HG02588 (cell line): ENCODE measurements at regions not wholly inside any gene's neighbourhood (a gene's known extent, or its start where the extent isn't known, plus 50 kb on each side); places are given as distances from the start of the nearest gene placed in this dataset.
"Not testable (repeated sequence)": the region's sequence is repeated elsewhere in the genome, so short reads cannot be mapped to it uniquely, and the experiment has no call there.

Experiments used
- ATAC-seq: cut with Tn5 transposase; IDR thresholded peaks from one replicate; pipeline ENCODE4 v1.9.1; 2021; ENCODE audit warnings: mild to moderate bottlenecking, moderate library complexity; ENCODE audit not compliant: unreplicated experiment

- not testable (repeated sequence) for ATAC-seq
Observed at GRCh38 chr16:33913601-33914000, 454.2 kb downstream of the TP53TG3F start.

- ATAC-seq: not testable (repeated sequence)
Observed at GRCh38 chr16:33920761-33921545, 461.5 kb downstream of the TP53TG3F start.

DNA sequence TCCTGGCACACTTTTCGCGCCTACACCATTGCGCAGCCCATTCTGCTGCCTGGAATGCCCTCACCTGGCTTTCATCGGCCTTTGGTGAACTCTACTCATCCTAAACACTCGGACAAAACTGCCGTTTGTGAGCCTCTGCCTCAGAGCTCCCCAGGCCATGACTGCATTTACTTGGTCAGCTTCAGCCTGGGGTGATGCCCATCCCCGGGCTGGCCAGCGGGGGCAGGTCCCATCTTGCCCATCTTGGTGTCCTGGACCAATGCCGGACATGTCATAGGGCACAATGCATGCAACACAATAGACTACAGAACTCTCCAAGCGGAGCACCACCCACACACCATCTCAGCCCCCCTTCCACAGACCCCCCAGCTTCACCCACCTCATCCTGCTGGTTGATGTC is 463.5 kb downstream of the TP53TG3F start:
- ATAC-seq: not testable (repeated sequence)

DNA sequence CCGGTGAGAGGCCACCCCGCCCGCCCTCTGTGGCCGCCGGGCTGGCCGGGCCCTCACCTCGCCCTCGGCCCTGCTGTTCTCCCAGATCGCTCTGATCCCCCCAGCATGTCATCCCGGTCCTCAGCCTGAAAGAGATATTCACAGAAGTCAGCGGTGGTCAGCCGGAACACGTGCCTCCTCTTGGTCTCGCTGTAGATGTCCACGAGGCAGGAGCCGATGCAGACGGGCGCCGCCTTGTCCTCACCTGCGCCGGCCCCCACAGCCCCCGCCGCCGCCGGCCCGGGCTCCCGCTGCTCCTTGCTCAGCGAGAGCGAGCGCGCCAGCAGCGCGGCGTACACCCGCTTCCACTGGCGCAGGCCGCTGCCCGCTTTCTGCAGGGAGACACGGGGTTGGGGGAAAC is 468.6 kb downstream of the TP53TG3F start:
- not testable (repeated sequence) for ATAC-seq

- ATAC-seq: not testable (repeated sequence)
Observed at GRCh38 chr16:33932191-33932590, 472.8 kb downstream of the TP53TG3F start.

DNA sequence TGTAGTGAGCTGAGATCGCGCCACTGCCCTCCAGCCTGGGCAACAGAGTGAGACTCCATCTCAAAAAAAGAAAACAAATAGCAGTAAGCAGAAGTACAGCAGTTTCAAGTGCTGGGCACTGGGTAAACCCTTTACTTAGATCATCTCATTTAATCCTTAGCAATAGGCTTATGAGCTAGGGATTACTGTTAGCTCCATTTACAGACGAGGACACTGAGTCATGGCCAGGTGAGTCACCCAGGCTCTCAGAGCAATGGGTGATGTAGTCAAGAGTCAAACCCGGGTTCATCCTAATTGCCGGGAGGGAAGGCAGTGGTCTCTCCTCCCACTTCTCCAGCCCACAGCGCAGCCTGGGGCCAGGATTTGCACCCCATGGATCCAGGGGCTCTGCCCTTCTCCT is 473.6 kb downstream of the TP53TG3F start:
- not testable (repeated sequence) for ATAC-seq

DNA sequence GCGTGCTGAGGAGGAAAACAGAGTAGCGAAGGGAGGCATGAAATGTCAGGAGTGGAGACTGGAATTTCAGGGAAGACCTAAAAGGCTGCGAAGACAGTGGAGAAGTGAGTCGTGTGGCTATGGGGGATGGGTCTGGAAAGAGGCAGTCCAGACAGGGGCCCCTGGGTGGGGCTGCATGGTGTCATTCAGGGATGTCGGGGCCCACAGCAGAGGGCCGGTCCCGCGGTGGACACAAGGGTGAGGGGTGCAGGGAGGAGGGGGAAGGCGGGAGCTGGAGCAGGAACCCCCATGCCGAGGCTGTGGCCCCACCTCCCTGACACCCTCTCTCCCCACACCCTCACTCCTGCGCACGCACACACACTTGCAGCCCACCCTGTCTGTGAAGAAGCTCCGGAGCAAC is 476.4 kb downstream of the TP53TG3F start:
- not testable (repeated sequence) for ATAC-seq

DNA sequence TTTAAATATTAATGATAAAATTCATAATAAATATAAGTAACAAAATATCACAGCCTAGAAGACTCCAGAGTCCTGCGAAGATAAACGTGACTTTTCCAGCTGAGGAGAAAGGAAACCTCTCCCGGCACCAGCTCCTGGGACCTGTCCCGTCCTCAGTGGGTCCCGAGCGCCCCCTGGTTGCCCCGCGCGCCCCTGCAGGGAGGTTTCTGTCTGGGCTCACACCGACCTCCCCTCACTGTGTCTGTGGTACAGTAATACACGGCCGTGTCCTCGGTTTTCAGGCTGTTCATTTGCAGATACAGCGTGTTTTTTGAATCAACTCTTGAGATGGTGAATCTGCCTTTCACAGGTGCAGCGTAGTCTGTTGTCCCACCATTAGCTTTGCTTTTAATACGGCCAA is 478.7 kb downstream of the TP53TG3F start:
- ATAC-seq: not testable (repeated sequence)

DNA sequence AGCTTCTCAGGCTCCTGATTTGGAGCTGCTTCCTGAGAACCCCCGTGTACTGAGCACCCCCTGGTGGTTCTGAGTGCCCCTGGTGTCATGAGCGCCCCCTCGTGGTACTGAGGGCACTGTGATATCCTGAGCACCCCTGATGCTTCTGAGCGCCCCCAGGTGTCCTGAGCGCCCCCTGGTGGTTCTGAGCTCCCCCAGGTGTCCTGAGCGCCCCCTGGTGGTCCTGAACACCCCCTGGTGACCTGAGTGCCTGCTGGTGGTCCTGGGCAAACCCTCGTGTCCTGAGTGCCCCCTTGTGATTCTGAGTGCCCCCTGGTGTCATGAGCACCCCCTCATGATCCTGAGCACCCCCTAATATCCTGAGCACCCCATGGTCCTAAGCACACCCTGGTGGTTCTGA is 502.1 kb downstream of the TP53TG3F start:
- not testable (repeated sequence) for ATAC-seq

GRCh38 chr16:33965534-33965933 is 506.1 kb downstream of the TP53TG3F start:
- not testable (repeated sequence) for ATAC-seq

DNA sequence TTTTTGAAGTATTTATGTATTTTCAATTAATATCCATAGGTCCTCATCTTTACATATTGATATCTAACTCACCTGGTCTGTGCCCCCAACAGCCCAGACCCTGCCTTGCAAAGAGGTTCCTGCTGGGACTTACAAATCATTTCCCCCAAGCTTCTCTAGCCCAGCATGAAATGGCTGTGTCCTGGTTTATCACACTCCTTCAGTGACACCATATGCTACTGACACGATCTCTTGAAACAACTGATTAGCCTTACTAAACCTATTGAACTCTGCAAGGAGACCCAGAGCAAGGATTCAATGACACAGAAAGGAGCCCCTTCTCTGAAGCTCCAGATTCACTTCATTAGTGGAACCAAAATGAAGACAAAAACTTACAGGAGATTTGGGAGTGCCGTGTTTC is 507.4 kb downstream of the TP53TG3F start:
- ATAC-seq: not testable (repeated sequence)

- ATAC-seq: not testable (repeated sequence)
Observed at GRCh38 chr16:33974557-33974956, 515.1 kb downstream of the TP53TG3F start.

DNA sequence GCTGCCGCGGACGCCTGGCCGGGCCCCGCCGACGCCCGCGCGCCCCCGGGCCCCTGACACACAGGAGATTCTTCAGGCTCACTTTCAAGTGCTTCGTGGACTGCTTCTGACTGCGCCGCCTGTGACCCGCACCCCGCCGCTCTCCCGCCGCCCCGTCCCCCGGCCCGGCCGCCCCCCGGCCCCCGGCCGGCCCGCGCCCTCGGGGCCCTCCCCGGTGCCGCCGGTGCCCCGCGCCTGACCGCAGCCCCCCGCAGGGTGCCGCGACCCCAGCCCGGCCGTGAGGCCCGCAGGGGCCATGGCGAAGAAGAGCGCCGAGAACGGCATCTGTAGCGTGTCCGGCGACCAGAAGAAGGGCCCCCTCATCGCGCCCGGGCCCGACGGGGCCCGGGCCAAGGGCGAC is 516.3 kb downstream of the TP53TG3F start:
- ATAC-seq: not testable (repeated sequence)

GRCh38 chr16:33976521-33976920 is 517.1 kb downstream of the TP53TG3F start:
- ATAC-seq: not testable (repeated sequence)

DNA sequence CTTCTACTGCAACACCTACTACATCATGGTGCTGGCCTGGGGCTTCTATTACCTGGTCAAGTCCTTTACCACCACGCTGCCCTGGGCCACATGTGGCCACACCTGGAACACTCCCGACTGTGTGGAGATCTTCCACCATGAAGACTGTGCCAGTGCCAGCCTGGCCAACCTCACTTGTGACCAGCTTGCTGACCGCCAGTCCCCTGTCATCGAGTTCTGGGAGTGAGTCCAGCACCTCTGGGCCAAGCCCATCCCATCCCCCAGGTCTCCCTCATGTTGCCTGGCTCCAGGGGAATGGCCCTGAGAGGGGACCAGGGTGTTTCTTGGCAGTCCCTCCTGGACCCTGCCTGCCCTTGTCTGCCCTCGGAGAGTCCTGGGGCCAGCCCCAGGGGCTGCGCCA is 519.4 kb downstream of the TP53TG3F start:
- ATAC-seq: not testable (repeated sequence)

DNA sequence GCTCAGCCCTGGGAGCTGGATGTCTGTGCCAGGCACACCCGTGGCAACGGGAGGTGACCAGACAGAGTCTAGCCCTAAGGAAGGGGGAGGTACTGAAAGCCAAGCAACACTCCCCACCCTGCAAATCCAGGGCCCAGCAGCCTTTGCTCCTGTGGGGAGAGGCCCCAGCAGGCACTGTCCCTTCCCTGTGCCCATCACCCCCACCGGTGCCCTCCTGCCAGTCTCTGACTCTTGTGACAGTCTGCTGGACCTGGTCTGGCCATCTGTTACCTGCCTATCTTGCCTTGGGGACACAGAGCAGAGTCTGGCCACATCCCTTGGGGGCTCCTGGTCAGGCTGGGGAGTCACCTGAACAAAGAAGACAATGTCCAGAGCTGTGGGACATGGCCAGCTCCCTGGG is 520.2 kb downstream of the TP53TG3F start:
- not testable (repeated sequence) for ATAC-seq

DNA sequence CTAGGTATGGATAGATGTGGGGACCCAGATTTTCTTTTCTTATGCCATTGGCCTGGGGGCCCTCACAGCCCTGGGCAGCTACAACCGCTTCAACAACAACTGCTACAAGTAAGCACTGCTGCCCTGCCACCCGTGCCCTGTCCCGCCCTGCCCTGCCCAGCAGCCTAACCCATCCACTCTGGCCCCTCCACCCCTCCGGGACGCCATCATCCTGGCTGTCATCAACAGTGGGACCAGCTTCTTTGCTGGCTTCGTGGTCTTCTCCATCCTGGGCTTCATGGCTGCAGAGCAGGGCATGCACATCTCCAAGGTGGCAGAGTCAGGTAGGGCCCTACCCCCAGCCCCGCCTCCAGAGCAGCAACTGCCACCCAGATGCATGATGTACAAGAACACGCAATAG is 521.3 kb downstream of the TP53TG3F start:
- ATAC-seq: not testable (repeated sequence)

DNA sequence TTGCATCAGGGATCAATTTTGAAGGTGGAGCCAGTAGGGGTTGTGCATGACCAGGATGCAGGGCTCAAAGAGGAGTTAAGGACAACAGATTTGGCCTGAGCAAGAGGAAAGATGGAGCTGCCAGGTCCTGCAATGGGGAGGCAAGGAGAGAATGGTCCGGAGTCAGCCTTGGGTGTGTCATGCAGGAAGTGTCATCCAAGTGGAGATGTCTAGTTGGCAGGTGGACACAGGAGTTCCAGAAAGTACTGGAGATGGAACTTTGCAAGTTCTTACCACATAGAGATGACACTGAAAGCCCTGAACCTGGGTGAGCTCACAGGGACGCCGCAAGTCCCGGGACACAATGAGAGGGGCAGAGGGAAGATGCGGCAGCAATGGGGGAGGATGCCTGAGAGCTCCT is 525.0 kb downstream of the TP53TG3F start:
- ATAC-seq: not testable (repeated sequence)

- ATAC-seq: not testable (repeated sequence)
Observed at GRCh38 chr16:33986521-33986920, 527.1 kb downstream of the TP53TG3F start.

DNA sequence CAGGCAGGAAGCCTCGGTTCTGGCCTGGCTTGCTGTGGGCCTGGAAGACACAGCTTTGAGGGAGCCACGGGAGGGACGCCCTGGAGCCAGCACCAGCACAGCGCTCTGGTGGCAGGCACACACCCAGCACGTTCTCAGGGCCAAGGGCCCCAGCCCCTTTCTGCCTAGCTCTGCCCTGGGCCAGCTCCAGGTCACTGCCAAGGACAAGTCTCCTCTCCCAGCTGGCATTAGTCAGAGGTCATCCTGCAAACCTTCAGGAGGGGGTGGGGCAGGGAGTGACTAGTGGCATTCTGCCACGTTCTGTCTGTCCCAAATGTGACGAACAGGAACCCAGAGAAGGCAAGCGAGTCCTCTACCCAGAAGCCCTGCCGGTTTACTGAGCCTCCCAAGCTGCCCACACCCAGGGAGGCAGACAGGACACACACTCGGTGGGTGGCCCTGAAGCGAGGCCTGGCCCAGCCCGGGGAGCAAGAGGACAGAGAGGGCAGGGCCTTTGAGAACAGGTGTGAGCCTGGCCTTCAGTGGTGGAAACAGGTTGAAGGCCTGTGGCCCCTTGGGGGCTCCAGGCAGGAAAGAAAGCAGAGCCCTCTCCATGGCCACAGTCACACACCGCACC is 528.0 kb downstream of the TP53TG3F start:
- ATAC-seq: not testable (repeated sequence)

DNA sequence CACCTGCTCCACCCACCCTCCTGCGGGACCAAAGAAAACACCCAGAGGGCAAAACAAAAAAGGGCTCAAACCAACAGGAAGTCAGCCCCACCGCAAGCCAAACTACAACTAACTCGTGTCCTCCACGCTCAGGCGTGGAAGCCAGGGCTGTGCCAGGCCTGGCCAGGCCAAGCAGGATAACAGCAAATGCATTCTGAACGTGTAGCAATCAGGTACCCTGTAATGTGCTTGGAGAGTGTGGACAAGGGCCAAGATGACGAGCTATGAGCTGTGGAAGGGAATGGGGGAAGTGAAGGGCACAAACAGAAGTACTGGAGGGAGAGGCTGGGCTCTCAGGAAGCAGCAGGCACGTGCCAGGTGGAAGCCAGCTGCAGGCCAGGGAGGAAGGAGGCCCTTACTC is 528.6 kb downstream of the TP53TG3F start:
- not testable (repeated sequence) for ATAC-seq

GRCh38 chr16:33990488-33990887 is 531.1 kb downstream of the TP53TG3F start:
- ATAC-seq: not testable (repeated sequence)
